Ishikawa (cell line): ENCODE measurements at regions not wholly inside any gene's neighbourhood (a gene's known extent, or its start where the extent isn't known, plus 50 kb on each side); places are given as distances from the start of the nearest gene placed in this dataset.

Experiments
- CEBPB ChIP-seq: IDR thresholded peaks from 2 replicates; pipeline ENCODE4 v1.6.1; 2012
- CREB1 ChIP-seq: IDR thresholded peaks from 2 replicates; pipeline ENCODE4 v1.6.1; 2012; ENCODE audit warnings: low read depth
- EGR1 ChIP-seq: IDR thresholded peaks from 2 replicates; pipeline ENCODE4 v1.6.1; 2012
- EP300 ChIP-seq: IDR thresholded peaks from 2 replicates; pipeline ENCODE4 v1.6.1; 2012; ENCODE audit warnings: borderline replicate concordance
- FOXM1 ChIP-seq: IDR thresholded peaks from 2 replicates; pipeline ENCODE4 v1.6.1; 2012; ENCODE audit warnings: low read depth, borderline replicate concordance
- NFIC ChIP-seq: IDR thresholded peaks from 2 replicates; pipeline ENCODE4 v1.6.1; 2012
- RAD21 ChIP-seq: IDR thresholded peaks from 2 replicates; pipeline ENCODE4 v1.6.1; 2012; ENCODE audit warnings: low read depth
- TAF1 ChIP-seq: IDR thresholded peaks from 2 replicates; pipeline ENCODE4 v1.6.1; 2012; ENCODE audit warnings: low read depth, mild to moderate bottlenecking
- TCF12 ChIP-seq: IDR thresholded peaks from 2 replicates; pipeline ENCODE4 v1.6.1; 2012; ENCODE audit warnings: low read depth
- TEAD4 ChIP-seq: IDR thresholded peaks from 2 replicates; pipeline ENCODE4 v1.6.1; 2012
- YY1 ChIP-seq: IDR thresholded peaks from 2 replicates; pipeline ENCODE4 v1.6.1; 2012; ENCODE audit warnings: low read depth
- ZBTB7A ChIP-seq: IDR thresholded peaks from 2 replicates; pipeline ENCODE4 v1.6.1; 2012; ENCODE audit warnings: low read depth
- TF ChIP-seq, protein P1 (sequence below): IDR thresholded peaks from 2 replicates; pipeline ENCODE4 v1.6.1; 2012
- TF ChIP-seq, protein P2 (sequence below): IDR thresholded peaks from 2 replicates; pipeline ENCODE4 v1.6.1; 2012; ENCODE audit warnings: low read depth, mild to moderate bottlenecking
- TF ChIP-seq, protein P3 (sequence below): IDR thresholded peaks from 2 replicates; pipeline ENCODE4 v1.6.1; 2012

DNA sequence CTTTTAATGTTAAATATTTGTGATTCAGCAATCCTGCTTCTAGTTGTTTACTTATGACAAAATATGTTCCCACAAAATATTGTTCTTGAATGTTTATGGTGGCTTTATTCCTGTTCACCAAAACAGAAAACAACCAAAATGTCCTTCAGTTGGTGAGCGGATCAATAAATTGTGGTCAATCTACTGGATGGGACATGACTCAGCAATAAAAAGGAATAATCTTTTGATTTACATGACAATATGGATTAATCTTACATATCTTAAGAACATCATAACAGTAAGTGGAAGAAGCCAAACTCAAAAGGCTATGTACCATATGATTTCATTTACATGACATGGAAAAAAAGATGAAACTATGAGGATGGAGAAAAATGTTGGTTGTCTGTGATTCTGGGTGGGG lies 691.3 kb upstream of the GHITM start:
- TF ChIP-seq TCF12 (no peak), EGR1 (no peak), YY1 (no peak), EP300 (no peak), RAD21 (no peak), ZBTB7A (no peak), NFIC (no peak), TAF1 (no peak), CREB1 (no peak)
- TF ChIP-seq, protein P1, sequence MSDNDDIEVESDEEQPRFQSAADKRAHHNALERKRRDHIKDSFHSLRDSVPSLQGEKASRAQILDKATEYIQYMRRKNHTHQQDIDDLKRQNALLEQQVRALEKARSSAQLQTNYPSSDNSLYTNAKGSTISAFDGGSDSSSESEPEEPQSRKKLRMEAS = no peak
- TF ChIP-seq, protein P2, sequence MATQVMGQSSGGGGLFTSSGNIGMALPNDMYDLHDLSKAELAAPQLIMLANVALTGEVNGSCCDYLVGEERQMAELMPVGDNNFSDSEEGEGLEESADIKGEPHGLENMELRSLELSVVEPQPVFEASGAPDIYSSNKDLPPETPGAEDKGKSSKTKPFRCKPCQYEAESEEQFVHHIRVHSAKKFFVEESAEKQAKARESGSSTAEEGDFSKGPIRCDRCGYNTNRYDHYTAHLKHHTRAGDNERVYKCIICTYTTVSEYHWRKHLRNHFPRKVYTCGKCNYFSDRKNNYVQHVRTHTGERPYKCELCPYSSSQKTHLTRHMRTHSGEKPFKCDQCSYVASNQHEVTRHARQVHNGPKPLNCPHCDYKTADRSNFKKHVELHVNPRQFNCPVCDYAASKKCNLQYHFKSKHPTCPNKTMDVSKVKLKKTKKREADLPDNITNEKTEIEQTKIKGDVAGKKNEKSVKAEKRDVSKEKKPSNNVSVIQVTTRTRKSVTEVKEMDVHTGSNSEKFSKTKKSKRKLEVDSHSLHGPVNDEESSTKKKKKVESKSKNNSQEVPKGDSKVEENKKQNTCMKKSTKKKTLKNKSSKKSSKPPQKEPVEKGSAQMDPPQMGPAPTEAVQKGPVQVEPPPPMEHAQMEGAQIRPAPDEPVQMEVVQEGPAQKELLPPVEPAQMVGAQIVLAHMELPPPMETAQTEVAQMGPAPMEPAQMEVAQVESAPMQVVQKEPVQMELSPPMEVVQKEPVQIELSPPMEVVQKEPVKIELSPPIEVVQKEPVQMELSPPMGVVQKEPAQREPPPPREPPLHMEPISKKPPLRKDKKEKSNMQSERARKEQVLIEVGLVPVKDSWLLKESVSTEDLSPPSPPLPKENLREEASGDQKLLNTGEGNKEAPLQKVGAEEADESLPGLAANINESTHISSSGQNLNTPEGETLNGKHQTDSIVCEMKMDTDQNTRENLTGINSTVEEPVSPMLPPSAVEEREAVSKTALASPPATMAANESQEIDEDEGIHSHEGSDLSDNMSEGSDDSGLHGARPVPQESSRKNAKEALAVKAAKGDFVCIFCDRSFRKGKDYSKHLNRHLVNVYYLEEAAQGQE = no peak
- TF ChIP-seq, protein P3, sequence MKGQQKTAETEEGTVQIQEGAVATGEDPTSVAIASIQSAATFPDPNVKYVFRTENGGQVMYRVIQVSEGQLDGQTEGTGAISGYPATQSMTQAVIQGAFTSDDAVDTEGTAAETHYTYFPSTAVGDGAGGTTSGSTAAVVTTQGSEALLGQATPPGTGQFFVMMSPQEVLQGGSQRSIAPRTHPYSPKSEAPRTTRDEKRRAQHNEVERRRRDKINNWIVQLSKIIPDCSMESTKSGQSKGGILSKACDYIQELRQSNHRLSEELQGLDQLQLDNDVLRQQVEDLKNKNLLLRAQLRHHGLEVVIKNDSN = no peak

DNA sequence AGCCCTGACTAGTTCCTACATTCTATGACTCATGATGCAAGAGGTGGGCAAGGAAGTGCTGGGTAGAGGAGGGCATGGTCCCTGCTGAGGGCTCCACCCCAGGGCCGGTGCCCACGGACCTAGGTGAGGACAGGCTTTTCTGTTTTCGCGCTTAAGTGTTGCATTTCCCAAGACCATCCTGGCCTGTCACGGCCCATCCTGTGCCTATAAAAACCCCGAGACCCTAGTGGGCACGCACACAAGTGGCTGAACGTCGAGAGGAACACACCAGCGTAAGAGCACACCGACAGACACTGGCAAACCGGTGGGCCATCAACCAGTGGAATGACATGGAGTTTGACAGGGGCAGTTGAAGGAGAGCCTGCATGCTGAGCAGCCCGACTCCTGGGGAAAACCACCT lies 680.7 kb upstream of the GHITM start:
- no peak for TF ChIP-seq YY1

DNA sequence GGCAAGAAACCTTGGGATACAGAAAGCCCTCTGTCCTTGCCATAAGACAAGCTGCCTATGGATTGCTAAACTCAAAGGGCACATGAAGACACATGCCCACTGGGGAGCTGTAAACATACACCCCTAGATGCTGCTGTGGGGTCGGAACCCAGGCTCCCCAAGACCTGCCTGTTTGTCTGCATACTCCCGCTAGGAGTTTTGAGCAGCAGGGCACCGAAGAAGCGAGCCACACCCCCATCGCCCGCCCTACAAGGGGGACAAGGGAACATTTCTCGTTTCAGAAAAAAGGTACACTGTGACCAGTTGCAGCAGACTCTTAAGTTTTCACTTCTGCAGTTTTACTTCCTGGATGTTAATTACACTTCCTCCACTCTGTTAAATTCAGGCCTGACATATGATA lies 680.2 kb upstream of the GHITM start:
- TF ChIP-seq YY1 (no peak), NFIC (no peak), TAF1 (no peak), CEBPB (no peak), ZBTB7A (no peak), TCF12 (no peak), RAD21 (no peak), TEAD4 (no peak)
- TF ChIP-seq, protein P1 = no peak
- TF ChIP-seq, protein P3 = no peak

DNA sequence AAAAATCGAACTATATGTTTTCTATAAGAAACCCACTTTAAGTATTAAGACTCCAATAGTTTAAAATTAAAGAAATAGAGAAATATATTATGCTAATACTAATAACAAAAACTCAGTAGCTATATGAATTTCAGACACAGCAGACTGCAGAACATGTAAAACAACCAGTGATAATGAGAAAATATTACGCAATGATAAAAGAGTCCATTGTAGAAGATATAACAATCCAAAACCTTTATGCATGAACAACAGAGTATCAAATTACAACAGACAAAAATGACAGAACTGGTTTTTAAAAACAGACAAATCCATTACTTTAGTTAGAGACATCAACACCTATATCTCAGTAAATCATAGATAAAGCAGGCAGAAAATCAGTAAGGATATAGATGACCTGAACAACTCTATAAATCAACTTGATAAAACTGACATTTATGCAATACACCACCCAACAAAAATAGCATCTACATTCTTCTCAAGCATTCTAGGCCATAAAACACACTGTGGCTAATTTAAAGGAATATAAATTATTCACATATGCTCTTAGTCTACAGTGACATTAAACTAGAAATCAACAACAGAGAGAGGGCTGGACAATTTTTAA lies 669.5 kb upstream of the GHITM start:
- TF ChIP-seq FOXM1 (no peak), EP300 (no peak)
- TF ChIP-seq, protein P2 = no peak

DNA sequence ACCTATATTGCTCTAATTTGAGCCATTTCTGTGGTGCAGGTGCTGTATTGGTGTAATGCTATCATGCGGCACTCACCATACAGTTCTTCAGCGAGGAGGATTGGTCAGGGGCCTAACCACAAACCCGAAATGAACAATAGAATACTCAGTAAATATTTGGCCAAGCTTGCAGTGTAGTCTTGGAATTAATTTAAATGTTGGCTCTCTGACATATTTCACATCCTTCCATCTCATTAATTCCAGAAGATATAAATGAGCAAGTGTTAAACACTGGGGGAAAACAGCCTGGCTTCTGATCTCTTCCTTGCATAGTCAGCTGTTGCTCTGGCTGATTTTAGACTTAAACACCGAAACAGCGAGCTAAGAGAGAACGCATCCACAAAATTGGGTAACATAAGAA lies 663.1 kb upstream of the GHITM start:
- TF ChIP-seq NFIC (no peak), TAF1 (no peak), CREB1 (no peak), ZBTB7A (no peak), FOXM1 (no peak), EP300 (no peak), RAD21 (no peak), EGR1 (no peak), YY1 (no peak)
- TF ChIP-seq, protein P2 = no peak
- TF ChIP-seq, protein P1 = no peak
